SH-SY5Y (cell line): ENCODE measurements at regions not wholly inside any gene's neighbourhood (a gene's known extent, or its start where the extent isn't known, plus 50 kb on each side); places are given as distances from the start of the nearest gene placed in this dataset.

Experiments
- GATA2 ChIP-seq: IDR thresholded peaks from 2 replicates; pipeline ENCODE4 v1.6.1; 2011; ENCODE audit warnings: mild to moderate bottlenecking, low read depth, low read length
- GATA3 ChIP-seq: IDR thresholded peaks from 2 replicates; pipeline ENCODE4 v1.6.1; 2011; ENCODE audit warnings: low read depth, mild to moderate bottlenecking, low read length, moderate library complexity

- no peak for TF ChIP-seq GATA2
- TF ChIP-seq GATA3: no peak
Measured at GRCh38 chr3:147760085-147760484, 350.9 kb downstream of the ZIC1 start.
